Stomach (tissue), 8 donors: ENCODE measurements at regions not wholly inside any gene's neighbourhood (a gene's known extent, or its start where the extent isn't known, plus 50 kb on each side); places are given as distances from the start of the nearest gene placed in this dataset.

Source experiments
- DNase-seq, 2 donors: peaks; one replicate each; pipeline versions ENCODE4 v3.0.0 to v3.0.0-alpha.2; 2013 to 2019
- H3K27ac ChIP-seq, 5 donors: fragments of 200-600 bp in 4 of 5; sonication (generic) in 4 of 5; one replicate each; pipeline ENCODE4 v1.5.1; 2013 to 2019; ENCODE audit warnings: mild to moderate bottlenecking in 1 of 5, moderate library complexity in 1 of 5
- H3K27me3 ChIP-seq, 3 donors: fragments of 200-600 bp; sonication (generic); one replicate each; pipeline ENCODE4 v1.5.1; 2017 to 2019; ENCODE audit warnings: mixed run types in 1 of 3
- H3K36me3 ChIP-seq, 4 donors: fragments of 200-600 bp; sonication (generic); 1 replicate in 3 of 4; 2 replicates in 1 of 4; pipeline ENCODE4 v1.5.1; 2016 to 2019
- H3K4me1 ChIP-seq, 4 donors: fragments of 200-600 bp; sonication (generic); one replicate each; pipeline ENCODE4 v1.5.1; 2016 to 2019
- H3K4me3 ChIP-seq, 4 donors: fragments of 200-600 bp; sonication (generic) in 3 of 4; one replicate each; pipeline ENCODE4 v1.5.1; 2016 to 2019; ENCODE audit warnings: mild to moderate bottlenecking in 1 of 4
- H3K9me3 ChIP-seq, 4 donors: fragments of 200-600 bp; sonication (generic); one replicate each; pipeline ENCODE4 v1.5.1; 2016 to 2019
- CTCF ChIP-seq, 7 experiments: fragments of 450-650 bp in 4 of 7; fragments of 200-600 bp in 3 of 7; sonication (generic) in 3 of 7; IDR thresholded peaks; one replicate each; pipeline ENCODE4 v1.5.1; 2016 to 2019; ENCODE audit warnings: antibody characterized with exemption in 7 of 7, control low read depth in 2 of 7, mild to moderate bottlenecking in 1 of 7
- EP300 ChIP-seq: sonication (generic); formaldehyde crosslinking; IDR thresholded peaks from one replicate; pipeline ENCODE4 v1.6.1; 2017; ENCODE audit warnings: antibody characterized with exemption
- POLR2A ChIP-seq, 4 donors: fragments of 450-650 bp; IDR thresholded peaks; one replicate each; pipeline ENCODE4 v1.6.1; 2016; ENCODE audit warnings: antibody characterized with exemption in 4 of 4, control low read depth in 2 of 4, mild to moderate bottlenecking in 1 of 4, moderate library complexity in 1 of 4
- POLR2AphosphoS5 ChIP-seq, 3 donors: sonication (generic); formaldehyde crosslinking; IDR thresholded peaks; one replicate each; pipeline ENCODE4 v1.6.1; 2016; ENCODE audit warnings: antibody characterized with exemption in 3 of 3
- WGBS, 5 donors: extraction: QIAGEN DNeasy Blood & Tissue Kit in 3 of 5; methylation state at CpG; one replicate each; pipeline versions ENCODE4 v1.1.5 to v1.1.7; 2013 to 2018; 5-methylcytosine and 5-hydroxymethylcytosine counted together
- intact Hi-C: fragments of 100-400 bp; cut with DNase I; formaldehyde crosslinking; loops from one replicate; pipeline ENCODE4 v1.15.1; 2023; ENCODE audit warnings: low total_unique reads
- donor health status: healthy with polysubstance abuse.
- donor health status: Bipolar disorder and iron deficiency.
- donor health status: healthy.

DNA sequence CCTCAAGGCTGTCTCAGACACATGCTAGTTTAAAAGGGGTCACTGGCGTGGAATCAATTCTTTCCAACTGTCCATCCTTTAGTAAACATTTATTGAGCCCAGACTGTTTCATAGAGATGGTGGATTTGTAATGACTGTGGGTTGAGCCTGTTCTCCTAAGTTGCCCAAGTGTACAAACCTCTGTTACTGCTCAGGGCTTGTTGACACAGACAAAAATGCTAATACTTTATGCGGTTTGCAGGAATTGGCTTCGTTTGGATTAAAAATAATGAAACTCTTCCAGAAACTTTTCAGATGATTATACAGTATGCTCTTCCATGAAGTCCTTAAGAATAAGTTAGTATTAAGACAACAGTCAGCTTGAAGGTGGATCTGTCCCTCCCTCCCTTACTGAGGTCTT is 83.6 kb upstream of the MGAT5 start:
- 17 to 42% (median 25%) methylated on average over 3 of the region's 3 CpGs for WGBS, 5 donors
- H3K4me1 ChIP-seq = peaks cover 20 to 48% (median 34%) of the 10 kb centered on the region in 4 donors
- no peak overlapping the region for H3K4me3 ChIP-seq
- no peaks in the 10 kb centered on the region for H3K27me3 ChIP-seq
- H3K27ac ChIP-seq = no peak overlapping the region
- intact Hi-C loops = no loop called here
- H3K36me3 ChIP-seq = no peaks in the 10 kb centered on the region
- DNase-seq = no peak
- no peak for TF ChIP-seq EP300
- no peak for TF ChIP-seq CTCF (IDR thresholded peaks at IDR 0.05)
- TF ChIP-seq POLR2AphosphoS5 (IDR thresholded peaks at IDR 0.05) = no peak
- TF ChIP-seq POLR2A (IDR thresholded peaks at IDR 0.05) = no peak
- no peaks in the 10 kb centered on the region for H3K9me3 ChIP-seq

DNA sequence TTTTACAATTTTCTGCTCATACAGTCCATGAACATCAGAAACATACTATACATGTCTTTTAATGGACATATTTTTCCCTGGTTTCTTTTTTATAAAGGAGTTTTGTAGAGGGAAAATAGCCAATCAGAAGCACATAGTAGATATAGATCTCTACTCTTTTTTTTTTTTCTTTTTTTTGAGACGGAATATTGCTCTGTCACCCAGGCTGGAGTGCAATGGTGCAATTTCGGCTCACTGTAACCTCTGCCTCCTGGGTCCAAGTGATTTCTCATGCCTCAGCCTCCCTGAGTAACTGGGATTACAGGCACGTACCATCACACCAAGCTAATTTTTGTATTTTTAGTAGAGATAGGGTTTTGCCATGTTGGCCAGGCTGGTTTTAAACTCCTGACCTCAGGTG is 83.2 kb upstream of the MGAT5 start:
- Histone ChIP-seq H3K36me3 (no peaks in the 10 kb centered on the region), H3K27ac (no peak overlapping the region), H3K4me1 (peaks cover 20 to 52% (median 36%) of the 10 kb centered on the region in 4 donors), H3K4me3 (no peak overlapping the region), H3K9me3 (no peaks in the 10 kb centered on the region), H3K27me3 (no peaks in the 10 kb centered on the region)
- no peak for DNase-seq
- TF ChIP-seq EP300 = no peak
- intact Hi-C loops = no loop called here
- WGBS, 5 donors = 73 to 87% (median 74%) methylated on average over 3 of the region's 3 CpGs

DNA sequence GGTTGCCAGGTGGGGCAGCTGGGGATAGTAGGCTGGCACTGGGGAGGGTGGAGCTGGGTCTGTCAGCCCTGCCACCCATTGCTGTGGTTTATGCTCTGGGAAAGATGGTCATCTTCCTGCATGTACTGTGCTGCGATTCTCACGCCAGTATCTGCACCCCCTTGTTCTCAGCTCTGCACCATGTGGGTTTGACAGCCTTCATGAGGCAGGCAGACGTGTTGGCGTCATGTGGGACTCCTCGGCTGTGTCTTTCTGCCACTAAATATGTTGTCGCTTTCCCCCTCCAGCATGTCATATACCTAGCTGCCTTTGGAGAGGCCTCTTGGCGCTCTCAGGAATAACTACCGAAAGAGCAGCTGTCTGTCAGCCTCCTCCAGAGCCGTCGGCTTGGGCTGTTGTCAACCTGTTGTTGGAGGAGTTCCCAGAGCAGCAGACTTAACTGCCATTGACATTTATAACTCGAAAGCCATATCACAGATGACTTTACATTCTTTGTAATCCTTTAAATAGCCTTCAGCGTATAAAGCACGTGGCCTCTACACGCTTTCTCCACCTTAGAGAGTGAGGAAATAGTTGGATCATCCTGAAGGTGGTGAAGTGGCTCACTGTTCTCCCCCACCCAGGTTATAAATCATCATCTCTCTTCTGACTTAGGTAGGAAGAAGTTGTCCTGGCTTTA is 80.4 kb upstream of the MGAT5 start:
- intact Hi-C loops = no loop called here
- peaks cover 34 to 78% (median 54%) of the 10 kb centered on the region in 4 donors for H3K4me1 ChIP-seq
- no peaks in the 10 kb centered on the region for H3K36me3 ChIP-seq
- H3K27ac ChIP-seq = peak overlapping the region in 3 of 5 donors; percentile 11 to 69 (median 16)
- 49 to 69% (median 52%) methylated on average over 14 of the region's 14 CpGs for WGBS, 5 donors
- TF ChIP-seq CTCF (IDR thresholded peaks at IDR 0.05) = no peak
- no peak for TF ChIP-seq EP300
- no peak for TF ChIP-seq POLR2AphosphoS5 (IDR thresholded peaks at IDR 0.05)
- TF ChIP-seq POLR2A (IDR thresholded peaks at IDR 0.05) = no peak
- H3K9me3 ChIP-seq = no peaks in the 10 kb centered on the region
- H3K4me3 ChIP-seq = no peak overlapping the region
- H3K27me3 ChIP-seq = no peaks in the 10 kb centered on the region
- peak in 1 of 2 donors; percentile 54 for DNase-seq

GRCh38 chr2:134174711-134175110 is 79.2 kb upstream of the MGAT5 start:
- 67 to 91% (median 81%) methylated on average over 5 of the region's 5 CpGs for whole genome bisulfite sequencing, 5 donors
- H3K4me1 ChIP-seq = peaks cover 37 to 83% (median 58%) of the 10 kb centered on the region in 4 donors
- no peak overlapping the region for H3K27ac ChIP-seq

More at GRCh38 chr2:134174711-134175110, 79.2 kb upstream of the MGAT5 start:
- Histone ChIP-seq H3K27me3 (no peaks in the 10 kb centered on the region), H3K9me3 (no peaks in the 10 kb centered on the region), H3K4me3 (no peak overlapping the region), H3K36me3 (no peaks in the 10 kb centered on the region)
- TF ChIP-seq POLR2AphosphoS5 (IDR thresholded peaks at IDR 0.05) = no peak
- no peak for TF ChIP-seq POLR2A (IDR thresholded peaks at IDR 0.05)
- no peak for TF ChIP-seq CTCF (IDR thresholded peaks at IDR 0.05)
- TF ChIP-seq EP300 = no peak
- no peak for DNase-seq
- intact Hi-C loops = no loop called here
